Endometrium (tissue), 2 donors: ENCODE measurements at regions not wholly inside any gene's neighbourhood (a gene's known extent, or its start where the extent isn't known, plus 50 kb on each side); places are given as distances from the start of the nearest gene placed in this dataset.
"Not testable (repeated sequence)": the region's sequence is repeated elsewhere in the genome, so short reads cannot be mapped to it uniquely, and the experiment has no call there.

ENCODE experiments used
- FAIRE-seq: peaks from 2 replicates; lab custom pipeline; 2012; peaks lifted over from hg19 to GRCh38; lab: Jason Lieb, UNC
- donor health status: control.
- donor health status: control.

GRCh38 chr5:85545129-85545528, 1072.6 kb upstream of the COX7C start:
- FAIRE-seq = no peak

DNA sequence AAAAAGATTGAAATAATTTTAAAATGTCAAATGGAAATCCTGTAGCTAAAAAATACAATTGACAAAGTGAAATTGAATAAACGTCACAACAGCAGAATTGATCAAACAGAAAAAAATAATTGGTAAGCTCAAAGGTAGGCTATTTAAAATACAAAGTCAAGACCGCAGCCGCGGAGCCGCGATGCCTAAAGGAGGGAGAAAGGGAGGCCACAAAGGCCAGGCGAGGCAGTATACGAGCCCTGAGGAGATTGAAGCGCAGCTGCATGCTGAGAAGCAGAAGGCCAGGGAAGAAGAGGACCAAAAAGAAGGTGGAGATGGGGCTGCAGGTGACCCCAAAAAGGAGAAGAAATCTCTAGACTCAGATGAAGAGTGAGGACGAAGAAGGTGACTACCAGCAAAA, 1068.5 kb upstream of the COX7C start:
- FAIRE-seq = no peak

DNA sequence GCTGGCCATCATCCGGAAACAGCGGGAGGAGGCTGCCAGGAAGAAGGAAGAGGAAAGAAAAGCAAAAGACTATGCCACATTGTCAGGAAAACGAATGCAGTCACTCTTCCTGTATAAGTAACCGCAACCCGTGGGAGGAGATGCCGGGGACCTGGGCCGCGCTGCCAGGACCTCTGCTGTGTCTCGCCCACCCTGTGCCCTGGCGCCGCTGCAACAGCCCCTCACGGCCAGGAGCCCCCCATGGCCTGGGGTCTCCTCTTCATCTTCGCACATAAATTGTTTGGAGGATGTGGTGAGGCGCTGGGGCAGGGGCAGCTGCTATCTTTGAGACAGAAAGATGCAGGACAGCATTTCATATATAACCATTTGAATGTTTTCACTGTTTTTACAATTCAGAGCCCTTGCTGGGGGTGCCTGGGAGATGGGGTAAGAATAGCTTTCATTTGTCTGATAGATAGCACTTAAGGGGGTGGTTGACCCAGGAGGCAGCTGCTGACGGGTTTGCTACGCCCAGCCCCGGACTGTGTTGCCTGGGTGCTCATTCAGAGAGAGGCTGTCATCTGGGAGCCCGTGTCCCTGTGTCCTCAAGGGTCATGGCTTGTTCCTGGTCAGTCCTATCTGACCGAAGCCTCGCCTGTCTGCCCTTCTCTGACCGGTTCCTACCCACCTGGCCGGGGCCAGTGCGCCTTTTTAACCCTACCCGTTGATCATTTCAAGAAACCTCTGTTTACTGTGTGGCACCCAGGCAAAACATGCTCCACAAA, 1067.7 kb upstream of the COX7C start:
- FAIRE-seq = no peak

DNA sequence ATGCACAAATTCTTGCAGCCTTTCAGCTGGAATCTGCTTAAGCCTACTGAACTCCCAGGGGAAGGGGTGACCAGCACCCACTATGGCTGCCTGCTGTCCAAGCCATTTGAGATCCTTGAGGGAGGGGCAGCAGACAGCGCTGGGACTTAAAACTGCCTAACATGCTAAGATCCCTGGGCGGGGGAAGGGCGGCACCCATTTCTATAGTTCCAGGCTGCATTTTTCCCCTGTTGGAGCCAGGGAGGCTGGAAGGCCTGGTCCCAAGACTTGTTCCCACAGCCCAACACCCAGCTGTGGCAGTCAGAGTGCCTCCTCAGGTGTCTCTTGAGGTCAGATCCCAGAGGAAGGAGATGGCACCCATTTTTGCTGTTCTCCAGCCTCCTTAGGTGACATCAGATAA, 1061.3 kb upstream of the COX7C start:
- no peak for FAIRE-seq

DNA sequence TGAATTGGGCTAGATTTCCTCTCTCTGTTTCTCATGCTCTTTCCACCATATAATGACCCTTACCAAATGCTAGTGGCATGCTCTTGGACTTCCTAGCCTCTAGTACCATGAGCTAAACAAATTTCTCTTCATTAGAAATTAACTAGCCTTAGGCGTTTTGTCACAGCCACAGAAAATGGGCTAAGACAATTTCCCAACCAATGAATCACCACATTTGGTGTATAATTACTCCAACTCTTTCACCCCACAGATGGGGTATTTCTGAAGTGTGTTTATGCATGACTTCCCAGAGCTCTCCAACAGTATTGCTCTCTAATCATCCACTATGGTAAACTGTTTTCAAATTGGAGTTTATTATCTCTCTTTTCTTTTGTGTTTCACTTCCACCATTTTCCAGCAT, 1041.1 kb upstream of the COX7C start:
- no peak for FAIRE-seq

DNA sequence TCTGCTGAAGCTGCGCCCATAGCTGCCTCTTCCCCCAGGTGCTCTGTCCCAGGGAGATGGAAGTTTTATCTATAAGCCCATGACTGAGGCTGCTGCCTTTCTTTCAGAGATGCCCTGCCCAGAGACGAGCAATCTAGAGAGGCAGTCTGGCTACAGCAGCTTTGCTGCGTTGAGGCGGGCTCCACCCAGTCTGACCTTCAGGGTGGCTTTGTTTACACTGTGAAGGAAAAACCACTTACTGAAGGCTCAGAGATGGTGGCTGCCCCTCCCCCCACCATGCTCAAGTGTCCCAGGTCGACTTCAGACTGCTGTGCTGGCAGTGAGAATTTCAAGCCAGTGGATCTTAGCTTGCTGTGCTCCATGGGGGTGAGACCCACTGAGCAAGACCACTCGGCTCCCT, 1029.9 kb upstream of the COX7C start:
- not testable (repeated sequence) for FAIRE-seq

GRCh38 chr5:85588268-85588667, 1029.5 kb upstream of the COX7C start:
- not testable (repeated sequence) for FAIRE-seq

GRCh38 chr5:85590764-85591163, 1027.0 kb upstream of the COX7C start:
- no peak for FAIRE-seq

DNA sequence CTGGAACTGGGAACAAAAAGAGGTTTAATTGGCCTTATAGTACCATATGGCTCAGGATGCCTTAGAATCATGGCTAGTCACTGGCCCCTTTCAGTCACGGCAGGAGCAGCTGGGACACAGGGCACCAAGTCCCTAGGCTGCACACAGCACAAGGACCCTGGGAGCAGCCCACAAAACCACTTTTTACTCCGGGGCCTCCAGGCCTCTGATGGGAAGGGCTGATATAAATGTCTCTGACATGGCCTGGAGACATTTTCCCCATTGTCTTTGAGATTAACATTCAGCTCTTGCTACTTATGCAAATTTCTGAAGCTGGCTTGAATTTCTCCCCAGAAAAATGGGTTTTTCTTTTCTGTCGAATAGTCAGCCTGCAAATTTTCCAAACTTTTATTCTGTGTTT, 1026.4 kb upstream of the COX7C start:
- no peak for FAIRE-seq

DNA sequence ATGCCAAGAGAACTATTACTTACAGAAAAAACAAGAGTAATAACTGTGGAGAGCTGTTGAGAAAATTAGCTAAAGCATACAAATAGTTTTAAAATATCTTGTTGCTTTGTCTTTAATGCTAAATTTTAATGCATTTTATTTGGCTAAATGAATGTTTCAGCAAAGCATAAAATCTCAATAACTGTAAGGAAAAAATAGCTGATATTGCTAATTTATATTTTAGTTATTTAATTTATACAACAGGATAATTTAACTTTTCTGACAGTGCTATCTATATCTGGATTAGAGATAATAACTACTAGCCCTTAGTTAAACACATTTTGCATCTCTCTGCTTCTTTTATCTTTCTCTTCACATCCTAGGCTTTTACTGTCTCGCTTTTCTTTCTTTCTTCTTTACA, 1014.9 kb upstream of the COX7C start:
- no peak for FAIRE-seq

DNA sequence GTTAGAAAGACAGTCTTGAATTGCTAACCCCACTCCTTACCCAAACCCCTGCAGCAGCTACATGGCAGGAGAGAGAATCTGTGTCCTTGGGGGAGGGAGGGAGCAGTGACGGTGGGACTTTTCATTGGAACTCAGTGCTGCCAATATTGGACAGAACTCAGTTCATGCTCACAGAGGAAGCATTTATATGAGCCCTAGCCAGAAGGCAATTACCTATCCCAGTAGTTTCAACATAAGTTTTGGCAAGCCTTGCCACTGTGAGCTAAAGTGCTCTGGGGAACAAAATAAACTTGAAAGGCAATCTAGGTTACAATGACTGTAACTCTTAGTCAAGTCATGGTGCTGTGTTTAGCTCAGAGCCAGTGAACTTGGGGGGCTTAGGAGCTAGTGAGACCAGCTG, 1013.4 kb upstream of the COX7C start:
- FAIRE-seq = no peak

DNA sequence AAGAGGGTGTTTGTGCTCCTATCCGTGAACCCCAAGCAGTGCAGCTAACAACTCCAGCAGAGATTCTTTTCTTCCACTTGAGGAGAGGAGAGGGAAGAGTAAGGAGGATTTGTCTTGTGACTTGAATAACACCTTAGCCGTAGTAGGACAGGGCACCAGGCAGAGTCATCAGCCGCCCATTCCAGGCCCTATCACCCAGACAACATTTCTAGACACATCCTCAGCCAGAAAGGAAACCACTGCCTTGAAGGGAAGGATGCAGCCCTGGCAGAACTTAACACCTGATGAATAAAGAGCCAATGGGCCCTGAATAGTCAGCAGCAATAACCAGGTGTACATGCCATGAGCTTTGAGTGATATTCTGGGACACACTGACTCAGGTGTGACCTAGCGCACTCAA, 1013.0 kb upstream of the COX7C start:
- no peak for FAIRE-seq

DNA sequence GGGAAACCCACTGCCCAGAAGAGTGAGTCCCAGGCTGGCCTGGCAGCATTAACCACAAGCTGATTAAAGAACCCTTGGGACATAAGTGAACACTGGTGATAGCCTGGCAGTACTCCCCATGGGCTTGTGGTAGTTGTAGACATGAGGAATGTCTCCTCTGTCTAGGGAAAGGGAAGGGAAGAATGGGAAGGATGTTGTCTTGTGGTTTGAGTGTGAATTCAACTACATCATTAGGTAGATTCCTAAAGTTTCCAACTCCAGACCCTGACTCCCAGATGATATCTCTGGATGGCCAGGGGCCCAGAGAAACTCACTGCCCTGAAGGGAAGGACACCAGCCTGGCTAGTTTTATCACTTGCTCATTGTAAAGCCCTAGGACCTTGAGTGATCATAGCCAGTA, 1012.4 kb upstream of the COX7C start:
- FAIRE-seq = no peak

- no peak for FAIRE-seq
Measured at GRCh38 chr5:85614489-85614888, 1003.3 kb upstream of the COX7C start.

- FAIRE-seq = no peak
Measured at GRCh38 chr5:85621668-85622067, 996.1 kb upstream of the COX7C start.

- no peak for FAIRE-seq
Measured at GRCh38 chr5:85628153-85628552, 989.6 kb upstream of the COX7C start.

DNA sequence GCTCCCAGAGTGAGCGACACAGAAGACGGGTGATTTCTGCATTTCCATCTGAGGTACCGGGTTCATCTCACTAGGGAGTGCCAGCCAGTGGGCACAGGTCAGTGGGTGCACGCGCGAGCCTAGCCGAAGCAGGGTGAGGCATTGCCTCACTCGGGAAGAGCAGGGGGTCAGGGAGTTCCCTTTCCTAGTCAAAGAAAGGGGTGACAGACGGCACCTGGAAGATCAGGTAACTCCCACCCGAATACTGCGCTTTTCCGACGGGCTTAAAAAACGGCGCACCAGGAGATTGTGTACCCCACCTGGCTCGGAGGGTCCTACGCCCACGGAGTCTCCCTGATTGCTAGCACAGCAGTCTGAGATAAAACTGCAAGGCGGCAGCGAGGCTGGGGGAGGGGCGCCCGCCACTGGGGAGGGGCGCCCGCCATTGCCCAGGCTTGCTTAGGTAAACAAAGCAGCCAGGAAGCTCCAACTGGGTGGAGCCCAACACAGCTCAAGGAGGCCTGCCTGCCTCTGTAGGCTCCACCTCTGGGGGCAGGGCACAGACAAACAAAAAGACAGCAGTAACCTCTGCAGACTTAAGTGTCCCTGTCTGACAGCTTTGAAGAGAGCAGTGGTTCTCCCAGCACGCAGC, 979.1 kb upstream of the COX7C start:
- not testable (repeated sequence) for FAIRE-seq

DNA sequence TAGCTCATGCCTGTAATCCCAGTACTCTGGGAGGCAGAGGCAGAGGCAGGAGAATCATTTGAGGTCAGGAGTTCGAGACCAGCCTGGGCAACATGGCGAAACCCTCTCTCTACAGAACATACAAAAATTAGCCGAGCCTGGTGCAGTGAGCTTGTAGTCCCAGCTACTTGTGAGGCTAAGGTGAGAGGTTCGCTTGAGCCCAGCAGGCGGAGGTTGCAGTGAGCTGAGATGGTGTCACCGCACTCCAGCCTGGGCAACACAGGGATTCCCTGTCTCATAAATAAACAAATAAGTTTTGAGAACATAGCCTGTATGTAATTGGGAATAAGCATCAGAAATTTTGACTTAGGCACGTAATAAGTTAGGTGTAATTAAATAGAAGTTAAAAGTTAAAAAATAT, 971.7 kb upstream of the COX7C start:
- FAIRE-seq = no peak

- no peak for FAIRE-seq
Measured at GRCh38 chr5:85646641-85647040, 971.1 kb upstream of the COX7C start.

DNA sequence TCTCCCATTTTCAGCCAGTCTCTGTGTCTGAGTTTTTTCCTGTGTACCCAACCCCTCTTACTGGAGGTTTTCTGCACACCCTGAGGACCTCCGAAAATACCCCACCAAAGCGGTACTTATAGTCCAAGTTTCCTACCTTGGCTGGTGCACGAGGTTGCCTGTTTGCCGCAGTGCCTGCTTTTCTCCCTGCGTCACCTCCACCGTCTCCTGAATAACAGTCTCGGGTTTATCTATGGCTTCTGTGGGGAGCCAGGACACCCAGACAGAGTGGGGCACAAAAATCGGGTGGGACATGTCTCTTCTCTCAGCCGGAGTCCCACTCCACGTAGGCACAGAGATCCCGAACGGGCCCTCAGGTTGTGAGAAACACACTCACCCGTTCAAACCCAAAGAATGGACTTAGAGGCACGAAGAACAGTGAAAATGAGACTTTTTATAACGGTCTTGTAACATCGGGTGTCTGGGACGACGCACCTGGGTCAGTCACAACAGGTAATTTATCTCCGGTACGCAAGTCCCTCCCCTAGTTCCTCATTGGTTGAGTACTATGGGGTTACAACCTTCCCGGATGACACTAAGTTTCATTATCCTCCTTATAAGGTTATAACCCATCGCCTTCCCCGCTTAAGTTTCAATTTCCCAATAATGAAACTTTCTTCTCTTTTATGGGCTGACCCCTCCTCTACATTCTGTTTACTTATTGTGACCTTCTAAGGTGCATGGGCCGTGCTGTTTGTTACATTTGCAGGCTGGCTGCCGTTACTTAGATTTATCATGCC, 970.2 kb upstream of the COX7C start:
- FAIRE-seq = no peak

- no peak for FAIRE-seq
Measured at GRCh38 chr5:85648495-85648894, 969.2 kb upstream of the COX7C start.

DNA sequence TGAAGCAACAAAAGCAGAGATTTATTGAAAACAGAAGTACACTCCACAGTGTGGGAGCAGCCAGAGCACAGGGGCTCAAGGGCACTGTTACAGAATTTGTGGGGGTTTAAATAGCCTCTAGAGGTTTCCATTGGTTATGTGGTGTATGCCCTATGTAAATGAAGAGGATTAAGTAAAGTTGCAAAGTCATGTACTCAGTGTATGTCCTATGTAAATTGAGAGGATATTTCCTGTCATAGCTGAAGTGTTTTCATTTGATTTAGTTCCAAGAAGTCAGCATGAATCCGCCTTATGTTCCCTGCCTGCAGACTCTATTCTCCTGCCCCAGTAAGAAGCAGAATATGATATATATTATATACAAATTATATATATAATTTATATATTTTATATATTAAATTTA, 966.0 kb upstream of the COX7C start:
- no peak for FAIRE-seq

DNA sequence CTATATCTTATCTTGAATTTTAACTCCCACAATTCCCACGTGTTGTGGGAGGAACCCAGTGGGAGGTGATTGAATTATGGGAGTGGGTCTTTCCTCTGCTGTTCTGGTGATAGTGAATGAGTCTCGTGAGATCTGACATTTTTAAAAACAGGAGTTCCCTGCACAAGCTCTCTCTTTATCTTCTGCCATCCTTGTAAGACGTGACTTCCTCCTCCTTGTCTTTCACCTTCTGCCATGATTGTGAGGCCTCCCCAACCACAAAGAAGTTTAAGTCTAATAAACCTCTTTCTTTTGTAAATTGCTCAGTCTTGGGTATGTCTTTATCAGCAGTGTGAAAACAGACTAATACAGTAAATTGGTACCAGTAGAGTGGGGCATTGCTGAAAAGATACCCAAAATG, 963.6 kb upstream of the COX7C start:
- not testable (repeated sequence) for FAIRE-seq
